HCT116 (cell line): ENCODE measurements at regions not wholly inside any gene's neighbourhood (a gene's known extent, or its start where the extent isn't known, plus 50 kb on each side); places are given as distances from the start of the nearest gene placed in this dataset.

Experiments used
- ATAC-seq: fragments of 200-7000 bp; cut with Tn5 transposase; 2 replicates; pipeline ENCODE4 v1.9.1; 2020; ENCODE audit warnings: mild to moderate bottlenecking, moderate library complexity
- BruUV-seq: library from RNA; stranded (reverse); fragments of 400-500 nt; replicated peaks from 2 replicates; lab custom pipeline; 2021; lab: Mats Ljungman, UMichigan
- CTCF ChIA-PET: fragments of 300-600 bp; sonication (Branson Sonifier 250); formaldehyde crosslinking; loops from one replicate; lab custom pipeline; 2021; ENCODE audit warnings: antibody characterized with exemption; lab: Charles Lee
- POLR2A ChIA-PET: fragments of 300-600, 350-600 bp; sonication (Branson Sonifier 250); formaldehyde crosslinking; loops from one replicate; lab custom pipeline; 2021; ENCODE audit warnings: antibody characterized with exemption; lab: Charles Lee
- RAD21 ChIA-PET, 2 experiments: fragments of 300-600 bp; sonication (Branson Sonifier 250); formaldehyde crosslinking; loops; one replicate each; lab custom pipeline; 2023; ENCODE audit warnings: low total read pairs in 2 of 2; ENCODE audit not compliant: uncharacterized antibody in 2 of 2, unreplicated experiment in 2 of 2, low non-redundant PET in 1 of 2; lab: Charles Lee
- DNase-seq: peaks from one replicate; pipeline ENCODE4 v3.0.0-alpha.2; 2010; ENCODE audit warnings: low read depth, low spot score
- H2AFZ ChIP-seq: fragments of 200-600 bp; shearing (Covaris generic), sonication (generic); 2 replicates; pipeline ENCODE4 v1.6.1; 2017; ENCODE audit warnings: low read depth, mixed run types, mixed read lengths, antibody characterized with exemption, low read length; ENCODE audit not compliant: poor library complexity, severe bottlenecking
- H3K27ac ChIP-seq: 2 replicates; pipeline ENCODE4 v1.5.1; 2012; ENCODE audit warnings: low read depth, low read length
- H3K27me3 ChIP-seq: fragments of 200-600 bp; sonication (generic); 2 replicates; pipeline ENCODE4 v1.6.1; 2016; ENCODE audit warnings: mixed run types, low read length, mixed read lengths; ENCODE audit not compliant: insufficient read depth
- H3K36me3 ChIP-seq, 2 experiments: fragments of 200-500 bp in 1 of 2; fragments of 200-600 bp in 1 of 2; sonication (Bioruptor generic) in 1 of 2; sonication (generic) in 1 of 2; 2 replicates each; pipeline versions ENCODE4 v1.5.1 to v1.6.1; 2014 to 2016; ENCODE audit warnings: low read length in 2 of 2, inconsistent platforms in 1 of 2, mixed read lengths in 1 of 2, mixed run types in 1 of 2; ENCODE audit not compliant: insufficient read depth in 2 of 2, control insufficient read depth in 1 of 2
- H3K4me1 ChIP-seq, 2 experiments: fragments of 200-600 bp in 1 of 2; sonication (generic) in 1 of 2; 2 replicates each; pipeline versions ENCODE4 v1.5.1 to v1.6.1; 2012 to 2017; ENCODE audit warnings: low read length in 2 of 2, inconsistent platforms in 1 of 2, mild to moderate bottlenecking in 1 of 2, mixed read lengths in 1 of 2, mixed run types in 1 of 2, moderate library complexity in 1 of 2; ENCODE audit not compliant: insufficient read depth in 2 of 2, control insufficient read depth in 1 of 2
- H3K4me2 ChIP-seq: fragments of 200-600 bp; sonication (generic); 2 replicates; pipeline ENCODE4 v1.6.1; 2017; ENCODE audit warnings: mixed run types, low read length, mixed read lengths
- H3K4me3 ChIP-seq, 2 experiments: fragments of 200-600 bp in 1 of 2; sonication (generic) in 1 of 2; replicated peaks in 1 of 2; 2 replicates each; pipeline ENCODE4 v1.5.1; 2011 to 2016; ENCODE audit warnings: low read length in 2 of 2, control low read depth in 1 of 2, low read depth in 1 of 2, mild to moderate bottlenecking in 1 of 2, mixed read lengths in 1 of 2, mixed run types in 1 of 2
- H3K79me2 ChIP-seq: fragments of 200-600 bp; sonication (generic); 2 replicates; pipeline ENCODE4 v1.6.1; 2017; ENCODE audit warnings: mild to moderate bottlenecking, mixed run types, low read length, moderate library complexity, mixed read lengths; ENCODE audit not compliant: insufficient read depth
- H3K9ac ChIP-seq: fragments of 200-600 bp; sonication (generic); 2 replicates; pipeline ENCODE4 v1.6.1; 2016; ENCODE audit warnings: low read length, mixed read lengths
- H3K9me2 ChIP-seq: fragments of 200-600 bp; sonication (generic), shearing (Covaris generic); 2 replicates; pipeline ENCODE4 v1.6.1; 2017; ENCODE audit warnings: mixed run types, mild to moderate bottlenecking, moderate library complexity; ENCODE audit not compliant: insufficient read depth
- H3K9me3 ChIP-seq, 2 experiments: fragments of 200-500 bp in 1 of 2; fragments of 200-600 bp in 1 of 2; sonication (Bioruptor generic) in 1 of 2; sonication (generic) in 1 of 2; 2 replicates each; pipeline ENCODE4 v1.6.1; 2014 to 2017; ENCODE audit warnings: low read length in 2 of 2, mixed read lengths in 2 of 2, inconsistent platforms in 1 of 2, low read depth in 1 of 2, mild to moderate bottlenecking in 1 of 2, mixed run types in 1 of 2, moderate library complexity in 1 of 2; ENCODE audit not compliant: control insufficient read depth in 1 of 2, insufficient read depth in 1 of 2
- H4K20me1 ChIP-seq: fragments of 200-600 bp; sonication (generic), shearing (Covaris generic); 2 replicates; pipeline ENCODE4 v1.6.1; 2017; ENCODE audit warnings: mixed run types, mild to moderate bottlenecking, moderate library complexity; ENCODE audit not compliant: insufficient read depth
- CTCF ChIP-seq, 3 experiments: fragments of 200-600 bp in 1 of 3; sonication (generic) in 1 of 3; IDR thresholded peaks in 2 of 3; conservative IDR thresholded peaks in 1 of 3; 2 replicates each; pipeline ENCODE4 v1.5.1; 2012 to 2017; ENCODE audit warnings: low read depth in 2 of 3, low read length in 2 of 3, antibody characterized with exemption in 1 of 3, borderline replicate concordance in 1 of 3, control low read depth in 1 of 3, mild to moderate bottlenecking in 1 of 3, mixed read lengths in 1 of 3, mixed run types in 1 of 3, moderate library complexity in 1 of 3; ENCODE audit not compliant: insufficient read depth in 1 of 3
- ELF1 ChIP-seq: IDR thresholded peaks from 2 replicates; pipeline ENCODE4 v1.6.1; 2012; ENCODE audit warnings: low read depth, borderline replicate concordance
- FOSL1 ChIP-seq: IDR thresholded peaks from 2 replicates; pipeline ENCODE4 v1.6.1; 2012; ENCODE audit warnings: low read depth
- JUND ChIP-seq: IDR thresholded peaks from 2 replicates; pipeline ENCODE4 v1.6.1; 2012
- POLR2A ChIP-seq: IDR thresholded peaks from 2 replicates; pipeline ENCODE4 v1.7.0; 2011; ENCODE audit warnings: borderline replicate concordance; ENCODE audit not compliant: insufficient read depth, insufficient read length; ENCODE audit errors: extremely low read depth
- SRF ChIP-seq: IDR thresholded peaks from 2 replicates; pipeline ENCODE4 v1.6.1; 2012; ENCODE audit warnings: low read depth
- TCF7L2 ChIP-seq: IDR thresholded peaks from 2 replicates; pipeline ENCODE4 v1.7.0; 2011; ENCODE audit warnings: borderline replicate concordance, inconsistent platforms; ENCODE audit not compliant: insufficient read depth, insufficient read length; ENCODE audit errors: extremely low read depth
- ZNF274 ChIP-seq: fragments of 200-500 bp; sonication (Bioruptor generic); IDR thresholded peaks from 2 replicates; pipeline ENCODE4 v1.6.1; 2014; ENCODE audit warnings: mild to moderate bottlenecking, low read depth, low read length, inconsistent platforms
- intact Hi-C: fragments of 100-400 bp; cut with micrococcal nuclease; formaldehyde crosslinking; loops from 2 replicates; pipeline ENCODE4 v1.10.0; 2022

GRCh38 chr1:98086796-98087441 is 166.1 kb upstream of the DPYD start (continued):
- TF ChIP-seq POLR2A (no peak), SRF (peak; percentile 63), ELF1 (no peak), FOSL1 (peak; percentile 93)

- no peak for ATAC-seq
- Histone ChIP-seq H3K79me2 (no peaks in the 10 kb centered on the region), H3K36me3 (no peaks in the 10 kb centered on the region), H3K27me3 (no peaks in the 10 kb centered on the region), H4K20me1 (no peaks in the 10 kb centered on the region), H3K4me1 (peaks cover 16 to 20% of the 10 kb centered on the region in 2 experiments), H2AFZ (peak overlapping the region; percentile 7), H3K9ac (no peak overlapping the region), H3K9me3 (no peaks in the 10 kb centered on the region), H3K4me2 (peak overlapping the region; percentile 8; the same call in 1 of the 2 replicates), H3K4me3 (no peak overlapping the region), H3K9me2 (no peaks in the 10 kb centered on the region), H3K27ac (no peak overlapping the region)
- no peak for DNase-seq
- ChIA-PET RAD21 (no interaction called here), CTCF (interaction anchor here (0.6 kb wide), 1 partner anchor 354 kb away, joined by 3 read pairs; no protein-coding TSS in a partner anchor), POLR2A (no interaction called here)
- TF ChIP-seq ZNF274 (no peak), TCF7L2 (no peak), CTCF (IDR thresholded peaks at IDR 0.05 in 2 of 3, conservative IDR thresholded peaks at IDR 0.05 in 1 of 3; ENCODE audit: borderline replicate concordance in 1 of 3, insufficient read depth in 1 of 3, low read depth in 2 of 3, low read length in 2 of 3) (no peak), SRF (no peak), JUND (no peak)
- intact Hi-C loops = no loop called here
- BruUV-seq = no TSS peak
These were observed 165.3 kb upstream of the DPYD start for GRCh38 chr1:98086156-98086555.
